DMS53 (cell line): ENCODE measurements at regions not wholly inside any gene's neighbourhood (a gene's known extent, or its start where the extent isn't known, plus 50 kb on each side); places are given as distances from the start of the nearest gene placed in this dataset.
A peak's percentile ranks its signal among the peaks of the same experiment; 100 is the strongest.

ENCODE experiments used
- DNase-seq: peaks from one replicate; lab custom pipeline; 2025; lab: John Stamatoyannopoulos, UW

- DNase-seq, result no peak
Observed at GRCh38 chr14:61130512-61131260, 149.6 kb downstream of the SLC38A6 start.

- peak; percentile 3 for DNase-seq
Observed at GRCh38 chr14:61129168-61129745, 148.2 kb downstream of the SLC38A6 start.

- DNase-seq, result no peak
Observed at GRCh38 chr14:61128382-61129167, 147.5 kb downstream of the SLC38A6 start.

- DNase-seq, result no peak
Observed at GRCh38 chr14:61126603-61127498, 145.8 kb downstream of the SLC38A6 start.

- DNase-seq, result peak; percentile 16
Observed at GRCh38 chr14:61125867-61126572, 145.0 kb downstream of the SLC38A6 start.

DNA sequence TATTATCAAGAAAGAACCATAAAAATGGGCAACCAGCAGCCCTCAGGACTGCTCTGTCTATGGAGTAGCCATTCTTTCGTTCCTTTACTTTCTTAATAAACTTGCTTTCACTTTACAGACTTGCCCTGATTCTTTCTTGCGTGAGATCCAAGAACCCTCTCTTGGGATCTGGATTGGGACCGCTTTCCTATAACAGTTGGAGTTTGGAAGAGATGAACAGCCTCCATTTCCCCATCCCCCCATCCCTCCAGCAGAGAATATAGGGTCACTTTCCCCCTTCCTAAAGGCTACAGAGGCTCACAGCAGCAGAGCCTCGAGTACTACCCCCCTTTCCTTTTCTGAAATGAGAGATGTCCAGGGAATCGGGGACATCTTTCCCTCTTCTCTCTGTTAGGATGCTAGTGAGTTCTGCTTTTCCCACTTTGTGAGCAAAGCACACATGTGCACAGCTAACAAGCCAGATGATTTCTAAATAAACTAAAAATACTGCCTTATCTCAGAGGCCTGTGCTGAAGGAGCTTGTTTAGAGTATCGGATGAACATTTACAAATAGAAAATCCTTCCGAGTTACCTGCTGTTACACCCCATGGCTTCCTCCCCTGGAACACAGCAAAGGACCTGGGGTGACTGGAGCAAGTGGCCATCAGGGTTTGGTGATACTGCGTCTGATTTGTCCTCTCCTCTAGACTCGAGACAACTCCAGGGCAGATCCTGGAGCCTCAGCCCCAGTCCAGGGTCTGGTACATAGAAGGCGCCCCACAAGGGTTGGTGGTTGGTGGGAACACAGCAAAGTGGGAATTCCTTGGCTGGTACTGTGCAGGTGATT lies 144.2 kb downstream of the SLC38A6 start:
- DNase-seq, result no peak

- DNase-seq, result no peak
Observed at GRCh38 chr14:61122862-61123261, 141.8 kb downstream of the SLC38A6 start.

DNA sequence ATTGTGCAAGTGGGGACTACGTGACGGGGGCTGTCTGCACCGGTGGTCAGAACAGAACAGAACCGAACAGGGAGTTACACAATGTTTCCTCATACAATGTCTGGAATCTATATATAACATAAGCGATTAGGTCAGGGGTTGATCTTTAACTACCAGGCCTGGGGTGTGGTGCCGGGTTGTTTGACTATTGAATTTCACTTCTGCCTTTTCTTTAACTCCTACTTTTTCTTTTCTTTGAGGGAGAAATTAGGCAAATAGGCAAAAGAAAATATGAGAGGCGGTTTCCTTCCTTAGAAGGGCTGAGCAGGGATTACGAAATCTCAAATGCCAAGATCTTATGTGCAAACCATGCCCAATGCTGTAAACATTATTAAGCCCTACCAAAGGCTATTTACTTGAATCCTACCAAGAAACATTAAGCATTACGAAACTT lies 140.3 kb downstream of the SLC38A6 start:
- DNase-seq, result no peak

GRCh38 chr14:61120576-61120975 lies 139.5 kb downstream of the SLC38A6 start:
- no peak for DNase-seq

- no peak for DNase-seq
Observed at GRCh38 chr14:61119006-61119405, 138.0 kb downstream of the SLC38A6 start.

- DNase-seq, result no peak
Observed at GRCh38 chr14:61116369-61116768, 135.3 kb downstream of the SLC38A6 start.

DNA sequence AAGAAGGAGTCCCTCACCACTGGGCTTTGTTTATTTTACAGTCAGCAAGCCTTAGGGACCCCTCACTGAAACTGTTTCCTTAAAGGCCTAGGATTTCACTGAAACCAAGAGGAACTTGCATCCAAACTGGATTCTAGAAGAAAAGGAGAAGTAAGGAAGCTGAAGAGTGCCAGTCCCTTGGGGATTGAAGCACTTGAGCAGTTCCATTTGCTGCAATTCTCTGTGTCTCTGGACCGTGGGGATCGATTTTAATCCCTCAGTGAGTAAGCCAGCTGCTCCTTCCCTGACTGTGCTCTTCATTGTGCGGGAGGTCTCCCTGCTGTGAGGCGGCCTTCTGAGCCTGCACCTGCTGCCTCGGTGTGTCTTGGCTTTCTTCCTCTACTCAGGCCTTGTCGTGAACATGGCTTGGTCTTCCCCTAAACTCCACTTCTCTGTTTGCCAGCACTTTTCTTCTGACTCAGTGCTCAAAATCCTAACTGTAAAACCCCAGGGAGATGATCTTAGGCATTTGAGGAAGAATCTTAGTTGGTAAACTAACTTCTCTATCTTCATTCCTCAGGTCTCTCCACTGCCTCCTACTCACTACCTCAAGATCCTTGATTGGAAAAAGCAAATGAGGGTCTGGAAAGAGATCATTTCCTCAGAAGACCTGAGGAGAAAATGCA lies 132.6 kb downstream of the SLC38A6 start:
- no peak for DNase-seq

- DNase-seq, result no peak
Observed at GRCh38 chr14:61112506-61112905, 131.5 kb downstream of the SLC38A6 start.

DNA sequence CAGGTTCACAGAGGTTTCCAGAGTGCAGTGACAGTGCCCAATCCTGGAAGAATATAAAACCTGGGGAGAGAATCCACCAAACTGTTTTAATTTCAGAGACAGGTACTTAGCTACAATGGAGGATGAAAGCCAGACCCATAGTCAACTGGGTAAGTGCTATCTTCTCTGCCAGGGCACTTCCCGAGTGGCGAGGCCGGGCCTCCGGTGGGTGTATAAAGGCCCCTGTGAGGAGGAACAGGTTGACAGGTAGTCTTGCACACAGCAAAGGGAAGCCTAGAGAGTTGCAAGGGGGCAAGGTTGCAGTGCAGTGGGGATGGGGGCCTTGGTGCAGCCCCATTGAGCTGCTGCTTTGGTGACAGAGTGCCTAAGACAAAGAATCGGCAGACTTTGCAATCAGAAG lies 130.7 kb downstream of the SLC38A6 start:
- DNase-seq, result no peak

- no peak for DNase-seq
Observed at GRCh38 chr14:61111209-61111665, 130.2 kb downstream of the SLC38A6 start.

DNA sequence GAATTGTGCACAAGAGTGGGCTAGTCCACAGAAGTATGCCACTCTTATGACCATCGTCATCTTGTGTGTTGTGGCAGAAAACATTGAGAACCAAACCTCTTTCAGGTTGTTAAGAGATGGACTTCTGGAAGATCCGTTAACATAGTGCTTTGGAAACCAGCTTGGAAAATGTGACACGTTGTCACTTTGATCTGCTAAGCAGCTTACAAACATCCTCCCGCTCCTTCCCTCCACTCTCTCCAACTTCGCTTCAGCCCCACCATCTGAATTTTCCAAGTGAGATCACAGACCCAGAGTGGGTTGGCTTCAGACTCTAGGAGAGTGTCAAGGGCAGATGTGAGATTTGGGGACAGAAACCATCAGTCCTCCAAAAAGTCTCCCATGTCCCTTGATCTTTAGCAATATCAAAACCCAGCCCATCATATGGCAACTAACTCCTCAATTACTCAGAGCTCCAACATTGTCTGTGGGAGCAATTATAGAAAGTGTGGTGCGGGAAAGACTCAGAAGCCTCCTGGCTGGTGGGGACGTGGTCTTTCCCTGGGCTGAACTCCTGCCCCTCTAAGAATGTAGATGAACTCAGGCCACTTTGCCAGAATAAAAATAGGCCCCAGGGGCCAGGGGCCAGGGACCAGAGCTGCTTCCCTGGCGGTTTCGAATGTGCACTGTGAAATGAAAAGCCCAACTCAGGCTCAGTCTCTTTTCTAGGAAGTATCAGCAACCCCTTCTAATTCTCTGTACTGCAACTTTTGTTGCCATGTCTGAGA lies 129.5 kb downstream of the SLC38A6 start:
- no peak for DNase-seq

GRCh38 chr14:61109288-61109687 lies 128.2 kb downstream of the SLC38A6 start:
- DNase-seq, result no peak

DNA sequence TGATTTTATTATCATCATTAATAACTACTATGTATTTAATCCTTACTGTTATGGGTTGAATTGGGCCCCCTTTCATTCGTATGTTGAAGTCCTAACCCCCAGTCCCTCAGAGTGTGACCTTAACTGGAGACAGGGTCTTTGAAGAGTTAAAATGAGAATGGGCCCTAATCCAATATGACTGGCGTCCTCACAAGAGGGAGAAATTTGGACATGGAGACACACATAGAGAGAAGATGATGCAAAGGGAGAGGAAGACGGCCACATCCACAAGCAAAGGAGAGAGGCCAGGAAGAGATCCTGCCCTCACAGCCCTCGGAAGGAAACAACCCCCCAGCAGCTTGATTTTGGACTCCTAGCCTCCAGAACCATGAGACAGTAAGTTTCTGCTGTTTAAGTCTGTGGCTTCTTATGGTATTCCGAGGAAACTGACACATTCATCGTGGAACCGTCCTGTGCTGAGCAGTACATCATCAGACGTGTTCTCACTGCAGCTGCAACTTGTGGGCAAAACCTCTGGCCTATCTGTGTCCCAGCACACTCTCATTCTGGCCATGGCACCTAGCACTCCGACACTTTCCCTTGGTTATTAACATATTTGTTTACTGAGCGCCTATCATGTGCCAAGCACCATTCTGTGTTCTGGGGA lies 127.6 kb downstream of the SLC38A6 start:
- no peak for DNase-seq
